HG02884 (cell line): ENCODE measurements at regions not wholly inside any gene's neighbourhood (a gene's known extent, or its start where the extent isn't known, plus 50 kb on each side); places are given as distances from the start of the nearest gene placed in this dataset.

Source experiments
- ATAC-seq: cut with Tn5 transposase; IDR thresholded peaks from one replicate; pipeline ENCODE4 v1.9.1; 2021; ENCODE audit warnings: mild to moderate bottlenecking, moderate library complexity; ENCODE audit not compliant: unreplicated experiment

DNA sequence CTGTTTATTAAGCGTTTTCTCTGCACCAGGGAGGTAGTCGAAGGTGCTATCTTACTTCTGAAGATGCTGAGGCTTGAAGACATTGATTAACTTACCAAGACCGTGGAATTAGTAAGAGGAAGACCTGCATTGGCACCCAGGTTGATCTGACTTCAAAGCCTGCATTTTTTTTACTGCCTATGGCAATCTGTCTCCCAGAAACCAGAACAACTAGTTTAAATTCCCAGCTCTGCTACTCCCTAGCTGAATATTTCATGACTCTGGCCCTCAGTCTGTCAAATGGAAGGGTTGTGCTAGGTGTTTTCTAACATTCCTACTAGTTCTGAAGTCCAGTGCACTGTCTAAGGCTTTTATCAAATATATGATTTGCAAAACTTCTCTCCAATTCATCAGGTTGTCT, 52.0 kb upstream of the GRAMD1B start:
- no peak for ATAC-seq

- ATAC-seq, result no peak
Measured at GRCh38 chr11:123377355-123377754, 52.7 kb upstream of the GRAMD1B start.

GRCh38 chr11:123375832-123376231, 54.2 kb upstream of the GRAMD1B start:
- ATAC-seq, result no peak

DNA sequence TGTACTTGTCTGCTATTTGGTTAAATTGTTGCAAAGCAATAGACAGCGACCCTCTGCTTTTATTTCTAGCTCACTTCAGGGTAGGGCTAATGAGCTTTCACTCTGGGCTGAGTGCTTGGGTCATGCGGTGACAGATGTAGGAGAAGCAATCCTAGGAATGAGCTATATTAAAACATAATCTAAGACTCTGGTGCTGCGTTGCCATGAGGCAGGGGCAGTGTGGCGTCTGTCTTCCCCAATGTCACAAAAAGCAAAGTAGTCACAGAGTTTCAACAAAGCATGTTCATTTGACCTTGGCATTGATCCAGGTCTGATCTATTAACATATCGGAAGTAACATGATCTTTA, 55.5 kb upstream of the GRAMD1B start:
- ATAC-seq, result no peak

GRCh38 chr11:123373754-123374621, 56.1 kb upstream of the GRAMD1B start:
- no peak for ATAC-seq

DNA sequence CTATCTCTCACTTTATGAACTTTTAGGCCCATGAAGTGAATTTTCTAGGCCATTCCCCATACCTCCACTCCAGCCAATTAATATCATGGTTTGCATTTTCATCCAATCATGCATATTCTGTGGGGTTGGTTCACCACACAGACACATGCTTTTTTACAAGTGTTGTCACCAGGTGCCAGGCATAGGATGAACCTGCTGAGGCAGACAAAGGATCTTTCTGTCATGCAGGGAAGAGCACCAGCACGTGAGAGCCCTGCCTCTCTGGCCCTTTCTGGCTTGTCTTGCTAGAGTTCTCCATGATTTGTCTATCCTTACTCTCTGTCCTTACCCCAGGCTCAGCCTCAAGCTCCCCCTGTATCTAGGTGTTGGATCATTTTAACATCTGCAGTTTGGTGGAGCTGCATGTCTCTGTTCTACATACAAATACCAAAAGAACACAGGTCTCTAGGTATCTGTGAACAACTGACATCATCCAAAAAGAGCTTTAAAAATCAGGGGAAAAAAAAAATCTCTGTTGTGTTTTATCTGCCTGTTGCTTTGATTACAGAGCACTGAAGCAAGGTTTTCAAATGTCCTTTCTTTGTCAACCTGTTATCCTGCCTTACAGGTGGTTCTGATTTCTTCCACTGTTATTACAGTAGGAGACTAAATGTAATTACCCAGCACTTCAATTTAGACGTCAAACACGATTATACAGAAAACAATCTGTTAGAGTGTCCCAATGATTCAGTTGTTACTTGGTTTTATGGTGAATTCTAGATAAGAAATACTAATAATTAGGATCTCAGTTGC, 58.4 kb upstream of the GRAMD1B start:
- no peak for ATAC-seq

GRCh38 chr11:123366924-123367323, 63.1 kb upstream of the GRAMD1B start:
- no peak for ATAC-seq

GRCh38 chr11:123365955-123366354, 64.1 kb upstream of the GRAMD1B start:
- no peak for ATAC-seq

DNA sequence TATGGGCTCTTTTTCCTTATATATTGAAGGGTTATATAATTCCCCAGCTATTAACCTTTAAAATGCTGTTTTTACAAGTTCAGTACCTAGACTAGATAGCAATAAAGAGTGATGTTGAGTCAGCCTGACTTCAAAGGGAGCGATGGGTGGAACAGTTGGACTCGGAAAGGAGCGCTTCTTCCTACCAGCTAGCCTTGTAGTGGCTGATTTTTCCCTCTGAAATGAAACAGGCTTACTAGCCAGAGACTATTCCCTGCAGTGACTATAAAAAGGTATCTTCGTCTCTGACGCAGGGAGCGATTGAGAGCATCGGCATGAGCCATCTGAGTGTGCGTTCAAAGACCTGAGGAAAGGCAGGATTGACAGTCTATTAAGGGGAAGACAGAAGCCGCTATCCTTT, 66.0 kb upstream of the GRAMD1B start:
- no peak for ATAC-seq

DNA sequence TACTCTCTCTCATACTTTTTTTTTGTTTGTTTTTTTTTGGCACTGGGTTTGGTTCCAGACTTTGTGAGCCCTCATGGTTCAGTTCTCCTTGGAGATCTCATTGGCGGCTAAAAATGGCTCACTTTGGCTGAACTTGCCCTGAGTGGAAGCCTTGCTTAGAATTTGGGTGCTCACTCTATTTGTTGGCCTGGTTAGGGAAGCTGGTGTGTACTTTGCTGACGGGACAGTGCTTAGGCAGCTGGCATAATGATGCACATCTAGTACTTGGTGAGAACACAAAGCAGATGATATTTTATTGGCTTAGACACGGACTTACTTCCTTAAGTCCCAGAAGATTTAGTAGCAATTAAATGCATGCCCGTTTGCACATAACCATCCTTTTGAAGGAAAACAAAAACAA, 66.5 kb upstream of the GRAMD1B start:
- no peak for ATAC-seq

GRCh38 chr11:123362941-123363340, 67.1 kb upstream of the GRAMD1B start:
- ATAC-seq, result no peak

DNA sequence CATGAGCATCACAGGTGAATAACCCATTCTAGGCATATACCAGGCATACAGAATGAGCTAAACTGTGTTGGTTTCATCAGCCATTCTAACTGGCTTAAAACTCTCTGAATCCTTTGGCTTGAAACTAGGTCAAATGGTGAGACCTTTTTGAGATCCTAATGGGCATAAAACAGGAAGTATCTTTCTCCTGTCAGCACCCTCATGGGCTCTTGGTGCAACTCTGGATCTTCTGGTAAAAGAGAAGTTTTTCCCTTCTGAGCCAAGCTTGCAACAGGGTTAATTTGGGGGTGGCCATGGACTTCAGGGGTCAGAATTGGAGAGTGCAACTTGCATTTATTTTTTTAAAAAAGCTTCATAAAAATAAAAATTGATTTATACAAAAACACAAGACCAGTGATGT, 67.9 kb upstream of the GRAMD1B start:
- ATAC-seq, result no peak

DNA sequence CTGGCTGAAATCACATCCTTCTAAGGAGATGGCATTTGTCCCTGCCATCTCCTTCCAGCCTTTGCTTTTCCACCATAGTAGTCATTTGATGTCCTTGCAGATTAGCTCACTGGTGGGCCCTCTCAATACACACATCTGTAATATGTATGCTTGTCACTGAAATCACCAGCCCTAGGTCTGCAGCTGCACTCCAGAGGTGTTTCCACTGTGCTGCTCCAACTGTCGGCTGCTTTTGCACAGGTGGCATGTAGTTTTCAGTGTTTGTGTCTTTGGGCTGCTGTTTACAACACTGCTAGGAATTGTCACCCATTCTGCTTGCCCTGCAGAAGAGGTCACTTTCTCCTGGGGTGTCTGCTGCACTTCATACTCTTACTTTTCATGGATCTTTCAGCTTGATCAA, 69.0 kb upstream of the GRAMD1B start:
- no peak for ATAC-seq

- no peak for ATAC-seq
Measured at GRCh38 chr11:123360267-123360936, 69.7 kb upstream of the GRAMD1B start.

DNA sequence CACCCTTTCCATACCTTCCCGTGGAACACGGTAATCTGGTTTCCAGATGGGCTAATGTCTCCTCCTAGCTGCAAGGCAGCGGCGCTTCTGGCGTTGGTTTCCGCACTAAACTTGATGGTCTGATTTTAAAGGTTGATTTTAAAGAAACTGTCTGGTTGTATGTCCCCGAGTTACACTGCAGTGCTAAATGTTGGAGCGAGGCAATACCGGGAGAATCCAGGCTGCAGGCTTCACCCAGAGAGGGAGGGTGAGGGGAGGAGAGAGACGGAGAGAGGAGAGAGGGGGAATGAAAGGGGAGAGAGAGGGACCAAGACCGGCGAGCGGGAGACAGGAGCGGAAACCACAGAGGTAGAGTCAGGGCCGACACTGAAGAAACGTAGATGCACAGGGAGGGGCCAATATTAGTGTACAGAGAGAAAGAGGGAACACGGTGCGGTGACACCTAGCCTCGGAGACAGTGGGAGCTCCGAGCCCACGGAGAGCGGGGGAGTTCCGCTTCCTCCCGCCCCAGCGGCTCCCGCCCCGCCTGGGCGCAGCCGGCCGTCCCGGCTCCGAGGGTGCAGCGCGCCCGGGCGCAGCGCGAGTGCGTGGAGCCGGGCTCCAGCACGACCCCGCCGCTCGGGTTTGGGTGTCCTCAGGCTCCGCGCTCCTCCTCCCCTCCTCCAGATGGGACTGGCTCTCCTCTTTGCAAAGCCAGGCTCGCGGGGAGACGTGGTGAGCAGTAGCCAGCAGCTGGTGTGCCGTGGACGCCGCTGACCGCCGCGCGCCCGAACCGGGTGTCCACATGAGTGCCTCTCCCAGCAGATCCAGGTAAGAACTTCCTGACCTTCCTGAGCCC, 71.9 kb upstream of the GRAMD1B start:
- peak; percentile 80 for ATAC-seq

- ATAC-seq, result peak; percentile 2
Measured at GRCh38 chr11:123357353-123357989, 72.6 kb upstream of the GRAMD1B start.

DNA sequence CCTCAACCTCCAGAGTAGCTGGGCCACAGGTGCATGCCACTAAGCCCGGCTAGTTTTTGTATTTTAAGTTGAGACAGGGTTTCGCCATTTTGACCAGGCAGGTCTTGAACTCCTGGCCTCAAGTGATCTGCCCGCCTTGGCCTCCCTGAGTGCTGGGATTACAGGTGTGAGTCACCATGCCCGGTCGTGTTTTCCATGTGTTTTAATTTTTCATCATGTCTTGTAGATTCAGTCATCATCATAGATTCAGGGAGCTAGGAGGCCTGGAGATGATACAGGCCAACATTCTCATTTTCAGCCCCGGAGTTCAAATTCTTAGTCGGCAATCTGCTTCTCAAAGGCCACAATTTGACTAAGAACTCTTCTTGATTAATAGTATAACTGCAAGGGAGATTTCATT, 73.5 kb upstream of the GRAMD1B start:
- ATAC-seq, result no peak

DNA sequence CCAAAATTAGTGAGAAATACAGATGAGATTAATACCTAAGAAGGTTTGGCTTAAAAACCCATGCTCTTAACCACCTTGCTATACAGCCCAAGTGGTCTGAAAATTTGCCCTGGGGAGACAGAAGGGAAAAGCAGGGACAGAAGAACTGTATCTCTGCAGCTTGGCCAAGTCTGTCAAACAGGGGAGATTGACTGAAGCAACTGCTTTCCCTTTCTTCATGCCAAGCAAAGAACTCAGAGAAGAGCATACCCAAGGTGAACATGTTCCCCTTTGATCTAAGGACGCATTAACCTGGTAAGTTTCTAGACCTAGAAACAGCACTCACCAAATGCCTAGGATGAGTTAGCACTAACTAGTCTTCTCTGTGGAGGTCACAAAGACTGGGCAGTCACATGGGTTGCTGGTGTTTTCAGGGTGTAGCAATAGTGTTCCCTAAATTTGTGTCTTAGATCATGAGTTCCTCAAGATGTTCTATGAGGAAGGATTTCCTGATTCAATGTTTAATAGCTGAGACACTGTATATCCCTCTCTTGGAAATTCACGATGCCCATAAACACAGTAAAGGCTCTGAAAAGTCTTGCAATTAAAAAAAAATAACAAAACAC, 75.6 kb upstream of the GRAMD1B start:
- no peak for ATAC-seq

DNA sequence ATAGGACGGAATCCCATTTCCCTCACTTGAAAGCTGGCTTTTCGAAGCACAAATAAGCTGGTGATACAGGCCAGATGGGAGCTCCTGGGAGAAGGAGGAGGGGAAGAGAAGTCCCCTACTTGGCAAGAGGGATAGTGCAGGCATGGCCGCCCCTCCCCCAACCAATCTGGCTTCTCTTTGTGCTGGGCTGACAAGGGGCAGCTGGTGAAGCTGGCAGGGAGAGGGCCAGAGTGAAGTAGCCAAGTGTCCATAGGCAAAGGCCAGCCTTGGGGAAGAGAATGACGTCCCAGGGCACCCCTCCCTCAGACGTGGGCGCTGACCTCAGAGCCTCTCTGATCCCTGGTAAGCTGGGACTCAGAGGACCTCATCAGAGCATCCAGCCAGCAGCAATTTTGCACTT, 78.7 kb upstream of the GRAMD1B start:
- no peak for ATAC-seq

DNA sequence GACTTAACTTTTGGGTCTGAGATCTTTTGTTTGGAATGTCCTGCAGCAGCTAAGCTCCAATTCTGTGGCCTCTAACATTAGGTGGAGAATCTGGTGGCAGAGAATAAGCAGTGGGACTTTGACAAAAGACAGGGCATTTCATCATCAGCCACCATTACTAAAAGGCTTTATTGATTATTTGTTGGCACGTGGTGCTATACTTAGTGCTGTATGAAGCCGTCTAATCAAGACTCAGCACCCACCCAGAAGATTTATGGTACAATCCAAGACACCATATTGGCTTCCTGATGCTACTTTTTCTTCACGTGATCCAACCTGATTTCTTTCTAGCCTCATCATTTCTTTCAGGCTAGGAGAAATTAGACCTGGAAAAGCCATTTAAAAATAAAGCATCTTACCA, 80.7 kb upstream of the GRAMD1B start:
- ATAC-seq, result no peak
